ENCODE measurements at regions not wholly inside any gene's neighbourhood (a gene's known extent, or its start where the extent isn't known, plus 50 kb on each side); places are given as distances from the start of the nearest gene placed in this dataset.

GRCh38 chr12:3336606-3337311 lies 154.2 kb upstream of the PRMT8 start:
- CTCF ChIA-PET (ENCODE audit: unreplicated experiment), result no interaction called here
- Histone ChIP-seq H3K27ac (ENCODE audit: low read depth, low read length, poor library complexity, severe bottlenecking) (no peak overlapping the region), H3K4me3 (ENCODE audit: low read depth, low read length, poor library complexity, severe bottlenecking) (no peak overlapping the region), H3K9me3 (ENCODE audit: low read length) (no peaks in the 10 kb centered on the region), H3K4me1 (ENCODE audit: insufficient read depth, low read length, poor library complexity, severe bottlenecking) (no peaks in the 10 kb centered on the region), H3K9me2 (ENCODE audit: insufficient read depth, low read length) (no peaks in the 10 kb centered on the region), H3K4me2 (ENCODE audit: low read length) (no peak overlapping the region), H3K36me3 (ENCODE audit: insufficient read depth, low read length) (no peaks in the 10 kb centered on the region), H4K20me1 (ENCODE audit: insufficient read depth, low read length) (no peaks in the 10 kb centered on the region), H3K79me2 (ENCODE audit: insufficient read depth, low read depth, low read length) (no peaks in the 10 kb centered on the region), H2AFZ (ENCODE audit: low read length) (no peak overlapping the region)
- no TSS peak for BruUV-seq (replicated peaks)
- POLR2A ChIA-PET, result no interaction called here
- no peak for DNase-seq (ENCODE audit: low spot score)
- intact Hi-C loops (cut with micrococcal nuclease; ENCODE audit: unreplicated experiment), result no loop called here
- TF ChIP-seq CTCF (conservative IDR thresholded peaks at IDR 0.05; ENCODE audit: low read length), result no peak
- TF ChIP-seq EZH2phosphoT487 (IDR thresholded peaks at IDR 0.05; ENCODE audit: borderline replicate concordance, low read depth, low read length), result no peak

GRCh38 chr12:3337944-3338343 lies 153.1 kb upstream of the PRMT8 start:
- no peaks in the 10 kb centered on the region for H3K9me3 ChIP-seq (ENCODE audit: low read length)
- BruUV-seq (replicated peaks), result no TSS peak
- H4K20me1 ChIP-seq (ENCODE audit: insufficient read depth, low read length), result no peaks in the 10 kb centered on the region
- H3K4me3 ChIP-seq (ENCODE audit: low read depth, low read length, poor library complexity, severe bottlenecking), result no peak overlapping the region
- no peaks in the 10 kb centered on the region for H3K4me1 ChIP-seq (ENCODE audit: insufficient read depth, low read length, poor library complexity, severe bottlenecking)
- POLR2A ChIA-PET, result no interaction called here
- intact Hi-C loops (cut with micrococcal nuclease; ENCODE audit: unreplicated experiment), result no loop called here
- H3K79me2 ChIP-seq (ENCODE audit: insufficient read depth, low read depth, low read length), result no peaks in the 10 kb centered on the region
- H3K36me3 ChIP-seq (ENCODE audit: insufficient read depth, low read length), result no peaks in the 10 kb centered on the region
- TF ChIP-seq EZH2phosphoT487 (IDR thresholded peaks at IDR 0.05; ENCODE audit: borderline replicate concordance, low read depth, low read length), result no peak
- TF ChIP-seq CTCF (conservative IDR thresholded peaks at IDR 0.05; ENCODE audit: low read length), result no peak
- no peak overlapping the region for H2AFZ ChIP-seq (ENCODE audit: low read length)
- no peak overlapping the region for H3K27ac ChIP-seq (ENCODE audit: low read depth, low read length, poor library complexity, severe bottlenecking)
- no peak for DNase-seq (ENCODE audit: low spot score)
- H3K9me2 ChIP-seq (ENCODE audit: insufficient read depth, low read length), result no peaks in the 10 kb centered on the region
- CTCF ChIA-PET (ENCODE audit: unreplicated experiment), result no interaction called here
- no peak overlapping the region for H3K4me2 ChIP-seq (ENCODE audit: low read length)

- no peaks in the 10 kb centered on the region for H3K9me2 ChIP-seq (ENCODE audit: insufficient read depth, low read length)
- H3K79me2 ChIP-seq (ENCODE audit: insufficient read depth, low read depth, low read length), result no peaks in the 10 kb centered on the region
- H3K9me3 ChIP-seq (ENCODE audit: low read length), result no peaks in the 10 kb centered on the region
- H3K4me1 ChIP-seq (ENCODE audit: insufficient read depth, low read length, poor library complexity, severe bottlenecking), result no peaks in the 10 kb centered on the region
- BruUV-seq (replicated peaks), result no TSS peak
- DNase-seq (ENCODE audit: low spot score), result no peak
- no peaks in the 10 kb centered on the region for H4K20me1 ChIP-seq (ENCODE audit: insufficient read depth, low read length)
- no peak overlapping the region for H3K4me2 ChIP-seq (ENCODE audit: low read length)
- no peaks in the 10 kb centered on the region for H3K36me3 ChIP-seq (ENCODE audit: insufficient read depth, low read length)
- H3K27ac ChIP-seq (ENCODE audit: low read depth, low read length, poor library complexity, severe bottlenecking), result no peak overlapping the region
- no peak overlapping the region for H3K4me3 ChIP-seq (ENCODE audit: low read depth, low read length, poor library complexity, severe bottlenecking)
- no peak overlapping the region for H2AFZ ChIP-seq (ENCODE audit: low read length)
- TF ChIP-seq CTCF (conservative IDR thresholded peaks at IDR 0.05; ENCODE audit: low read length), result no peak
- intact Hi-C loops (cut with micrococcal nuclease; ENCODE audit: unreplicated experiment), result no loop called here
- CTCF ChIA-PET (ENCODE audit: unreplicated experiment), result no interaction called here
- POLR2A ChIA-PET, result interaction anchor here (0.6 kb wide), 1 partner anchor 14 kb away, joined by 10 read pairs; no protein-coding TSS in a partner anchor
Measured at GRCh38 chr12:3339221-3339620, 151.8 kb upstream of the PRMT8 start.
